A673 (cell line): ENCODE measurements at regions not wholly inside any gene's neighbourhood (a gene's known extent, or its start where the extent isn't known, plus 50 kb on each side); places are given as distances from the start of the nearest gene placed in this dataset.

Source experiments
- BruUV-seq: library from RNA; stranded (reverse); fragments of 400-500 nt; replicated peaks from 2 replicates; lab custom pipeline; 2021; lab: Mats Ljungman, UMichigan
- CTCF ChIA-PET: fragments of 300-600 bp; sonication (Branson Sonifier 250); formaldehyde crosslinking; loops from one replicate; lab custom pipeline; 2022; ENCODE audit warnings: antibody characterized with exemption; lab: Charles Lee
- POLR2A ChIA-PET: fragments of 300-600 bp; sonication (Branson Sonifier 250); formaldehyde crosslinking; loops from one replicate; lab custom pipeline; 2022; ENCODE audit warnings: antibody characterized with exemption; ENCODE audit not compliant: low non-redundant PET; lab: Charles Lee
- DNase-seq: peaks from one replicate; pipeline ENCODE4 v3.0.0-alpha.2; 2015; ENCODE audit warnings: low spot score
- H3K27ac ChIP-seq: fragments of 200-600 bp; sonication (generic); 2 replicates; pipeline ENCODE4 v1.5.1; 2016; ENCODE audit warnings: mixed run types, low read depth, mild to moderate bottlenecking, mixed read lengths, antibody characterized with exemption, low read length; ENCODE audit not compliant: poor library complexity, severe bottlenecking
- H3K27me3 ChIP-seq: fragments of 200-600 bp; sonication (generic); replicated peaks from 2 replicates; pipeline ENCODE4 v1.6.1; 2017; ENCODE audit warnings: mixed run types, low read depth, mild to moderate bottlenecking, mixed read lengths, antibody characterized with exemption, low read length; ENCODE audit not compliant: insufficient read depth, poor library complexity
- H3K36me3 ChIP-seq: fragments of 200-600 bp; sonication (generic); 2 replicates; pipeline ENCODE4 v1.6.1; 2016; ENCODE audit warnings: mixed run types, mild to moderate bottlenecking, mixed read lengths, antibody characterized with exemption, low read length; ENCODE audit not compliant: insufficient read depth, poor library complexity, severe bottlenecking
- H3K4me1 ChIP-seq: fragments of 200-600 bp; sonication (generic); 2 replicates; pipeline ENCODE4 v1.6.1; 2017; ENCODE audit warnings: mixed run types, mild to moderate bottlenecking, mixed read lengths, antibody characterized with exemption, low read length; ENCODE audit not compliant: insufficient read depth, poor library complexity, severe bottlenecking
- H3K4me3 ChIP-seq: fragments of 200-600 bp; sonication (generic); 2 replicates; pipeline ENCODE4 v1.5.1; 2016; ENCODE audit warnings: low read depth, mixed run types, mild to moderate bottlenecking, mixed read lengths, low read length; ENCODE audit not compliant: poor library complexity, severe bottlenecking
- H3K9me3 ChIP-seq: fragments of 200-600 bp; sonication (generic); 2 replicates; pipeline ENCODE4 v1.6.1; 2016; ENCODE audit warnings: mixed run types, low read depth, mild to moderate bottlenecking, mixed read lengths, antibody characterized with exemption, low read length; ENCODE audit not compliant: poor library complexity, severe bottlenecking
- EZH2 ChIP-seq: fragments of 200-600 bp; sonication (generic); IDR thresholded peaks from 2 replicates; pipeline ENCODE4 v1.6.1; 2017; ENCODE audit warnings: borderline replicate concordance, low read depth, mild to moderate bottlenecking, mixed read lengths, antibody characterized with exemption, low read length; ENCODE audit not compliant: poor library complexity, severe bottlenecking
- intact Hi-C: fragments of 100-400 bp; cut with micrococcal nuclease; formaldehyde crosslinking; loops from one replicate; pipeline ENCODE4 v1.10.0; 2022; ENCODE audit not compliant: unreplicated experiment
- TF ChIP-seq, protein P1 (sequence below): fragments of 300-800, 200-600 bp; sonication (generic); conservative IDR thresholded peaks from 2 replicates; pipeline ENCODE4 v1.5.1; 2017; ENCODE audit warnings: low read depth, mild to moderate bottlenecking, antibody characterized with exemption, low read length, moderate library complexity, mixed read lengths

DNA sequence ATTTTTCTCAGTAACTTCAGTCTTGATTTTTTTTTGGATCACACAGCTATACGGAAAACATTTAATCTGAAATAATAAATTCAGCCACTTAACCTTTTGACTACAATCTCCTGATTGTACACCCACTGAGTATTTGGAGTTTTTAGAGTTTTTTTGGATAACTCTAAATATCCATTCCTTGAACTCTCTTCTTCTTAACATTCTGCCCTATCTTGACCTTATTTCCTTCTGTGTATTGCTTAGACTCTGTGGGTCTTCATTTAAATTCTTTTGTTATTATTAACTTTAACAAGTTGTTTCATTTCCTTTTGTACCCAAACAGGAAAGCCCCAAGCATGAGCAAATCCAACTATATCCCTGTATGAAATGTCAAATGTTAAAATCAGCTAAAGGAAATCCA lies 170.2 kb upstream of the PTCHD4 start:
- Histone ChIP-seq H3K9me3 (no peaks in the 10 kb centered on the region), H3K36me3 (no peaks in the 10 kb centered on the region), H3K4me1 (no peaks in the 10 kb centered on the region), H3K27ac (no peak overlapping the region), H3K27me3 (no peaks in the 10 kb centered on the region), H3K4me3 (no peak overlapping the region)
- BruUV-seq, result no TSS peak
- POLR2A ChIA-PET, result no interaction called here
- peak; percentile 8 for DNase-seq
- CTCF ChIA-PET, result no interaction called here
- intact Hi-C loops, result no loop called here
- TF ChIP-seq, protein P1, sequence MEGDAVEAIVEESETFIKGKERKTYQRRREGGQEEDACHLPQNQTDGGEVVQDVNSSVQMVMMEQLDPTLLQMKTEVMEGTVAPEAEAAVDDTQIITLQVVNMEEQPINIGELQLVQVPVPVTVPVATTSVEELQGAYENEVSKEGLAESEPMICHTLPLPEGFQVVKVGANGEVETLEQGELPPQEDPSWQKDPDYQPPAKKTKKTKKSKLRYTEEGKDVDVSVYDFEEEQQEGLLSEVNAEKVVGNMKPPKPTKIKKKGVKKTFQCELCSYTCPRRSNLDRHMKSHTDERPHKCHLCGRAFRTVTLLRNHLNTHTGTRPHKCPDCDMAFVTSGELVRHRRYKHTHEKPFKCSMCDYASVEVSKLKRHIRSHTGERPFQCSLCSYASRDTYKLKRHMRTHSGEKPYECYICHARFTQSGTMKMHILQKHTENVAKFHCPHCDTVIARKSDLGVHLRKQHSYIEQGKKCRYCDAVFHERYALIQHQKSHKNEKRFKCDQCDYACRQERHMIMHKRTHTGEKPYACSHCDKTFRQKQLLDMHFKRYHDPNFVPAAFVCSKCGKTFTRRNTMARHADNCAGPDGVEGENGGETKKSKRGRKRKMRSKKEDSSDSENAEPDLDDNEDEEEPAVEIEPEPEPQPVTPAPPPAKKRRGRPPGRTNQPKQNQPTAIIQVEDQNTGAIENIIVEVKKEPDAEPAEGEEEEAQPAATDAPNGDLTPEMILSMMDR, result no peak
- no peak for TF ChIP-seq EZH2

DNA sequence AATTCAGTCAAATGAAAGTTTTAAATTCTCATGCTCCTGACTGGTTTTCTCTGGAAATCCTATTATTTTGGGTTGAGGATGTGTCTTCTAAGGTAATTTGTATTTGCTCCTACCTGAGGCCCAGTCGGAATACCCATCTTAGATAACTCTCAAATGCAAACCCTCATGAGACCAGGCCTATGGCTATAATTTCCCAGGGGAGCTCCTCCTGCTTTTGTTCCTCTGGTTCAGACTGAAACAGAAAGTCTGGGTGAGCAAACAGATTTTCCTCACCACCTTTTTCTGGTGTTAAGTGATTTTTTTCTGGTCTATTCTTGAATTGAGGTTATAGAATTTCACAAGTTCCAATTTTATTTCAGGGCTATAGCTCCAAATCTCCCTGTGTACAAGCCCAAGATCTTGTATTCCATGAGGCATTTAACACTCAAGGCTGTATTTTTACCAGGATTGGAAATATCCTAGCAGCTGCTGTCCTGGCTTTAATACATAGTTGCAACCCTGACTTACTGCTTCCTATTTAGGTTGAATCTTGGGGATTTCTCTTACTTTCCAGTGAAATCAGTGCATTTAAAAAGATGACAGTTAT lies 169.1 kb upstream of the PTCHD4 start:
- no peak for TF ChIP-seq EZH2
- TF ChIP-seq, protein P1, result no peak
- CTCF ChIA-PET, result no interaction called here
- no peaks in the 10 kb centered on the region for H3K4me1 ChIP-seq
- H3K36me3 ChIP-seq, result no peaks in the 10 kb centered on the region
- H3K9me3 ChIP-seq, result no peaks in the 10 kb centered on the region
- no TSS peak for BruUV-seq
- H3K4me3 ChIP-seq, result no peak overlapping the region
- no peak overlapping the region for H3K27ac ChIP-seq
- POLR2A ChIA-PET, result no interaction called here
- DNase-seq, result no peak
- H3K27me3 ChIP-seq, result no peaks in the 10 kb centered on the region
- intact Hi-C loops, result no loop called here

DNA sequence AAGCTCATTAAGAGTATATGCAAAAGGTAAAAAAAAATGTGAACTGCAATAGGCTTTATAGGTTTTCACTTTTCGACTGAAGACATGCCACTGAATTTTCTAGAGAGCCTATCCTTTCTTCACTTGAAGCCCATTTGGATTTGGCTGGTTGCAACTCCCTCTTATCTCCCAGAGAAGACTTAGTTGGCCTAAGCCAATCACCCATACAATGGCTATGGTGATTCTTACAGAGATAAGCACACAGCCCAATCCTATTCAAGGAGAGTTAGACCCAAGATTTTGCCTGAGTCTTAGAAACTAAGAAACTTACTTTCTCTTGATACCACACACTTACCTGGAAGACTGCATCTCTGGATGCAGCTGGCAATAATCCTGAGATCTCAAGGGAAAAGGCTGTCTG lies 167.3 kb upstream of the PTCHD4 start:
- no peak for TF ChIP-seq EZH2
- TF ChIP-seq, protein P1, result no peak
- Histone ChIP-seq H3K9me3 (no peaks in the 10 kb centered on the region), H3K4me3 (no peak overlapping the region), H3K27me3 (no peaks in the 10 kb centered on the region), H3K27ac (no peak overlapping the region), H3K36me3 (no peaks in the 10 kb centered on the region), H3K4me1 (no peaks in the 10 kb centered on the region)
- ChIA-PET POLR2A (no interaction called here), CTCF (no interaction called here)
- DNase-seq, result no peak
- no TSS peak for BruUV-seq
- intact Hi-C loops, result no loop called here
